ENCODE measurements at regions not wholly inside any gene's neighbourhood (a gene's known extent, or its start where the extent isn't known, plus 50 kb on each side); places are given as distances from the start of the nearest gene placed in this dataset.

- POLR2A ChIA-PET (ENCODE audit: partially characterized antibody) = no interaction called here
- no peak overlapping the region for H4K5ac ChIP-seq (ENCODE audit: insufficient read length, low read depth, low read length)
- H2BK20ac ChIP-seq (ENCODE audit: low read length) = no peak overlapping the region
- 0 out of 2 replicates have a peak, but pooled peaks cover 3% of the 10 kb centered on the region for H3K23me2 ChIP-seq (ENCODE audit: low read depth, low read length)
- no peaks in the 10 kb centered on the region for H3K9me3 ChIP-seq (ENCODE audit: insufficient read depth in 2 of 2, low read depth in 1 of 2, low read length in 1 of 2)
- H3K79me2 ChIP-seq (ENCODE audit: control insufficient read depth in 1 of 2, insufficient read depth in 2 of 2, low read length in 2 of 2) = no peaks in the 10 kb centered on the region
- no peak for DNase-seq (ENCODE audit: low read depth in 1 of 2, low spot score in 2 of 2)
- H3K27ac ChIP-seq (ENCODE audit: low read depth, low read length) = no peak overlapping the region
- H3K27me3 ChIP-seq (replicated peaks in 1 of 4; ENCODE audit: control insufficient read depth in 3 of 4, extremely low read depth in 1 of 4, insufficient read depth in 3 of 4, low read length in 3 of 4) = no peaks in the 10 kb centered on the region
- H3K4ac ChIP-seq (replicated peaks; ENCODE audit: insufficient read length, low read depth, low read length) = no peak overlapping the region
- H3K4me2 ChIP-seq (ENCODE audit: insufficient read depth in 1 of 2, low read depth in 2 of 2, low read length in 2 of 2) = no peak overlapping the region
- H2BK12ac ChIP-seq (ENCODE audit: low read depth, low read length) = no peak overlapping the region
- no peak overlapping the region for H3K4me3 ChIP-seq (ENCODE audit: extremely low read depth in 1 of 4, insufficient read depth in 2 of 4, low read depth in 3 of 4, low read length in 4 of 4)
- no peaks in the 10 kb centered on the region for H4K20me1 ChIP-seq (replicated peaks in 1 of 2; ENCODE audit: control insufficient read depth in 1 of 2, insufficient read depth in 2 of 2, low read length in 2 of 2)
- no peak overlapping the region for H3K14ac ChIP-seq (ENCODE audit: insufficient read length)
- no peaks in the 10 kb centered on the region for H3K36me3 ChIP-seq (ENCODE audit: control insufficient read depth in 2 of 4, insufficient read depth in 4 of 4, low read length in 3 of 4)
- H4K8ac ChIP-seq (ENCODE audit: extremely low read depth, insufficient read depth, low read length) = no peak overlapping the region
- no peak for FAIRE-seq
- no peak overlapping the region for H2BK120ac ChIP-seq (replicated peaks; ENCODE audit: low read depth, low read length)
- no peak overlapping the region for H3K9ac ChIP-seq (replicated peaks in 1 of 4; ENCODE audit: extremely low read depth in 1 of 4, low read depth in 3 of 4, low read length in 3 of 4)
- H3K23ac ChIP-seq (ENCODE audit: insufficient read length) = no peak overlapping the region
- no peak overlapping the region for H3K18ac ChIP-seq (ENCODE audit: extremely low read depth, low read length)
- CTCF ChIA-PET (ENCODE audit: partially characterized antibody) = interaction anchor here (0.8 to 1.2 kb wide), 3 partner anchors 83 to 703 kb away, joined by 3 to 4 read pairs (median 3); no protein-coding TSS in a partner anchor
- H4K91ac ChIP-seq (replicated peaks; ENCODE audit: insufficient read length, low read length) = no peak overlapping the region
- no peak overlapping the region for H2BK5ac ChIP-seq (ENCODE audit: low read depth, low read length)
- H2AK5ac ChIP-seq (ENCODE audit: low read depth, low read length) = no peak overlapping the region
- no peak overlapping the region for H2AFZ ChIP-seq (ENCODE audit: low read length)
- no peaks in the 10 kb centered on the region for H3K79me1 ChIP-seq (ENCODE audit: low read depth, low read length)
- no peak overlapping the region for H2BK15ac ChIP-seq (ENCODE audit: low read length)
- WGBS, 2 experiments (ENCODE audit: extremely low coverage in 1 of 2, insufficient coverage in 1 of 2, insufficient read length in 1 of 2, insufficient replicate concordance in 2 of 2, low coverage in 1 of 2, low lambda C conversion rate in 2 of 2, missing lambda C conversion rate in 1 of 2) = 100% methylated on average over 6 of the region's 6 CpGs; no CpG with 5 or more reads in 1 of the 2 experiments
- no peaks in the 10 kb centered on the region; a peak in 1 of 7 replicates for H3K4me1 ChIP-seq (replicated peaks in 1 of 4; ENCODE audit: control insufficient read depth in 3 of 4, insufficient read depth in 4 of 4, low read length in 3 of 4)
- no peak overlapping the region for H3K56ac ChIP-seq (replicated peaks; ENCODE audit: insufficient read length, low read depth, low read length)
- TF ChIP-seq SIN3A (conservative IDR thresholded peaks at IDR 0.05 in 1 of 2, IDR thresholded peaks at IDR 0.05 in 1 of 2; ENCODE audit: low read depth in 1 of 2, low read length in 2 of 2) (no peak), JUN (IDR thresholded peaks at IDR 0.05; ENCODE audit: low read depth, low read length) (no peak), SRF (IDR thresholded peaks at IDR 0.05; ENCODE audit: low read depth, low read length) (no peak), CHD1 (IDR thresholded peaks at IDR 0.05; ENCODE audit: low read depth, low read length) (no peak), NANOG (IDR thresholded peaks at IDR 0.05; ENCODE audit: insufficient read depth, low read depth, low read length, poor library complexity, severe bottlenecking) (no peak), RNF2 (IDR thresholded peaks at IDR 0.05; ENCODE audit: borderline replicate concordance, low read depth, low read length, missing control alignments, poor library complexity, severe bottlenecking) (no peak), HDAC2 (IDR thresholded peaks at IDR 0.05; ENCODE audit: borderline replicate concordance in 1 of 2, low read depth in 2 of 2, low read length in 2 of 2) (no peak), CBX8 (IDR thresholded peaks at IDR 0.05; ENCODE audit: borderline replicate concordance, low read depth, low read length) (no peak), BCL11A (IDR thresholded peaks at IDR 0.05; ENCODE audit: low read depth in 2 of 2, low read length in 2 of 2) (no peak), RFX5 (IDR thresholded peaks at IDR 0.05; ENCODE audit: borderline replicate concordance, low read depth, low read length) (no peak), BACH1 (IDR thresholded peaks at IDR 0.05; ENCODE audit: low read length) (no peak), YY1 (IDR thresholded peaks at IDR 0.05; ENCODE audit: low read depth, low read length) (no peak), TAF1 (IDR thresholded peaks at IDR 0.05; ENCODE audit: low read depth, low read length) (no peak), ATF3 (IDR thresholded peaks at IDR 0.05; ENCODE audit: insufficient read depth, low read depth, low read length) (no peak)
Observed at GRCh38 chr15:93417156-93417555, 328.1 kb upstream of the RGMA start.

Measured in H1 (cell line).